ENCODE measurements at regions not wholly inside any gene's neighbourhood (a gene's known extent, or its start where the extent isn't known, plus 50 kb on each side); places are given as distances from the start of the nearest gene placed in this dataset.

DNA sequence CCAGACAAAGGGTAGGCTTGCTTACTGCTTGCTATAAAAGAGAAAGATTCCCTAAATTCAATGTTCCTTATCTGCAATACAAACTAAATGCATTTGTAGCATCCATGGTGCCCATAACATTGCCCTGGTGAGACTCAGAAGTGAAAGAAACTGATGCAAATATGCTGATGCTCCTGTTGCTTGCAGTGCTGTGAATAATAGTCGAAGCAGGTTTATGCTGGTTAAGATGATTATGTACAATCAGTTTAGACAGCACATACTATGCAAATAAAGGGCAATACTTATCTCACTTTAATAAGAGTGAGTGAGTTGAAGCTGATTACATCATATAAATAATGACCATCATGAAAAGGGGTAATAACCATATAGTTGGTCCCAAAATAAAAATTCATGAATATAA, 215.5 kb downstream of the SNCAIP start:
- Histone ChIP-seq H3K9me1 (ENCODE audit: control insufficient read depth, extremely low read depth, insufficient read depth, low read length) (no peaks in the 10 kb centered on the region), H3K4me3 (ENCODE audit: control insufficient read depth in 2 of 3, extremely low read depth in 1 of 3, insufficient read depth in 2 of 3, low read depth in 1 of 3, low read length in 3 of 3) (no peak overlapping the region), H3K4me1 (ENCODE audit: control insufficient read depth, extremely low read depth, insufficient read depth, low read length) (no peaks in the 10 kb centered on the region), H3K79me2 (ENCODE audit: control insufficient read depth, insufficient read depth, low read length) (no peaks in the 10 kb centered on the region), H3K4me2 (ENCODE audit: control insufficient read depth, extremely low read depth, insufficient read depth, low read depth, low read length) (no peak overlapping the region), H2AFZ (ENCODE audit: control insufficient read depth, low read length) (no peak overlapping the region), H3K36me3 (ENCODE audit: control insufficient read depth in 2 of 2, extremely low read depth in 1 of 2, insufficient read depth in 2 of 2, low read length in 2 of 2) (no peaks in the 10 kb centered on the region), H3K27me3 (ENCODE audit: control insufficient read depth, extremely low read depth, insufficient read depth, low read length) (no peaks in the 10 kb centered on the region), H3K9me3 (ENCODE audit: control insufficient read depth, low read depth, low read length) (no peaks in the 10 kb centered on the region), H3K27ac (ENCODE audit: control insufficient read depth, insufficient read depth, low read length) (no peak overlapping the region), H3K9ac (ENCODE audit: control insufficient read depth, extremely low read depth, insufficient read depth, low read length) (no peak overlapping the region), H4K20me1 (ENCODE audit: control insufficient read depth, extremely low read depth, insufficient read depth, low read length) (no peaks in the 10 kb centered on the region)
- TF ChIP-seq EZH2 (IDR thresholded peaks at IDR 0.05; ENCODE audit: low read length): no peak
- TF ChIP-seq, protein P1, sequence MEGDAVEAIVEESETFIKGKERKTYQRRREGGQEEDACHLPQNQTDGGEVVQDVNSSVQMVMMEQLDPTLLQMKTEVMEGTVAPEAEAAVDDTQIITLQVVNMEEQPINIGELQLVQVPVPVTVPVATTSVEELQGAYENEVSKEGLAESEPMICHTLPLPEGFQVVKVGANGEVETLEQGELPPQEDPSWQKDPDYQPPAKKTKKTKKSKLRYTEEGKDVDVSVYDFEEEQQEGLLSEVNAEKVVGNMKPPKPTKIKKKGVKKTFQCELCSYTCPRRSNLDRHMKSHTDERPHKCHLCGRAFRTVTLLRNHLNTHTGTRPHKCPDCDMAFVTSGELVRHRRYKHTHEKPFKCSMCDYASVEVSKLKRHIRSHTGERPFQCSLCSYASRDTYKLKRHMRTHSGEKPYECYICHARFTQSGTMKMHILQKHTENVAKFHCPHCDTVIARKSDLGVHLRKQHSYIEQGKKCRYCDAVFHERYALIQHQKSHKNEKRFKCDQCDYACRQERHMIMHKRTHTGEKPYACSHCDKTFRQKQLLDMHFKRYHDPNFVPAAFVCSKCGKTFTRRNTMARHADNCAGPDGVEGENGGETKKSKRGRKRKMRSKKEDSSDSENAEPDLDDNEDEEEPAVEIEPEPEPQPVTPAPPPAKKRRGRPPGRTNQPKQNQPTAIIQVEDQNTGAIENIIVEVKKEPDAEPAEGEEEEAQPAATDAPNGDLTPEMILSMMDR (optimal IDR thresholded peaks at IDR 0.05 in 1 of 3, IDR thresholded peaks at IDR 0.05 in 1 of 3, conservative IDR thresholded peaks at IDR 0.05 in 1 of 3; ENCODE audit: extremely low read depth in 1 of 3, insufficient read depth in 2 of 3, low read length in 3 of 3): no peak
- DNase-seq (ENCODE audit: low read depth, low spot score): no peak
- no peak for FAIRE-seq
- dilution Hi-C loops (cut with MboI; ENCODE audit: extremely low pct_ligation_motif_present, low sequenced_read_pairs): no loop called here

DNA sequence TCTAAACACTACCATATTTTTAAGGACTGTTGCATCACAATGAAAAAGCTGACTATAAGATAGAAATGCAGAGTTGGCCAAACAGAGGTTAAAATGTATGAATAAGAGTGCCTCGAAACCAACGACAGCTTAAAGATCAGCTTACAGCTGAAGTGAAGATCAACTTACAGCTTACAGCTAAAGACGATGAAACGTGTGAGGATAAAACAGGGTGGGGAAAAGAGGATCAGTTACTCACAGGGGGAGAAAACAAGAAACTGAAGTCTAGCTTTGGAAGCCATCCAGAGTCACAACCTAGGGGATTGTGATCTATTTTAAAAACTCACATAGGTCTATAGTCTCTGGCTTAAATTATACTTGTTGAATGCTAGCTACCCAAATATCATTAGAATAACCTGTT, 220.0 kb downstream of the SNCAIP start:
- H3K4me3 ChIP-seq (ENCODE audit: control insufficient read depth in 2 of 3, extremely low read depth in 1 of 3, insufficient read depth in 2 of 3, low read depth in 1 of 3, low read length in 3 of 3): no peak overlapping the region
- no peak overlapping the region for H3K4me2 ChIP-seq (ENCODE audit: control insufficient read depth, extremely low read depth, insufficient read depth, low read depth, low read length)
- no peak for FAIRE-seq
- TF ChIP-seq EZH2 (IDR thresholded peaks at IDR 0.05; ENCODE audit: low read length): no peak
- TF ChIP-seq, protein P1 (optimal IDR thresholded peaks at IDR 0.05 in 1 of 3, IDR thresholded peaks at IDR 0.05 in 1 of 3, conservative IDR thresholded peaks at IDR 0.05 in 1 of 3; ENCODE audit: extremely low read depth in 1 of 3, insufficient read depth in 2 of 3, low read length in 3 of 3): no peak
- DNase-seq (ENCODE audit: low read depth, low spot score): no peak
- no peaks in the 10 kb centered on the region for H3K27me3 ChIP-seq (ENCODE audit: control insufficient read depth, extremely low read depth, insufficient read depth, low read length)
- no peaks in the 10 kb centered on the region for H4K20me1 ChIP-seq (ENCODE audit: control insufficient read depth, extremely low read depth, insufficient read depth, low read length)
- no peaks in the 10 kb centered on the region for H3K9me3 ChIP-seq (ENCODE audit: control insufficient read depth, low read depth, low read length)
- no peaks in the 10 kb centered on the region for H3K9me1 ChIP-seq (ENCODE audit: control insufficient read depth, extremely low read depth, insufficient read depth, low read length)
- no peaks in the 10 kb centered on the region for H3K79me2 ChIP-seq (ENCODE audit: control insufficient read depth, insufficient read depth, low read length)
- H3K9ac ChIP-seq (ENCODE audit: control insufficient read depth, extremely low read depth, insufficient read depth, low read length): no peak overlapping the region
- no peak overlapping the region for H3K27ac ChIP-seq (ENCODE audit: control insufficient read depth, insufficient read depth, low read length)
- H2AFZ ChIP-seq (ENCODE audit: control insufficient read depth, low read length): no peak overlapping the region
- no peaks in the 10 kb centered on the region for H3K4me1 ChIP-seq (ENCODE audit: control insufficient read depth, extremely low read depth, insufficient read depth, low read length)
- dilution Hi-C loops (cut with MboI; ENCODE audit: extremely low pct_ligation_motif_present, low sequenced_read_pairs): no loop called here
- no peaks in the 10 kb centered on the region for H3K36me3 ChIP-seq (ENCODE audit: control insufficient read depth in 2 of 2, extremely low read depth in 1 of 2, insufficient read depth in 2 of 2, low read length in 2 of 2)
